AG09309 (cell line): ENCODE measurements at regions not wholly inside any gene's neighbourhood (a gene's known extent, or its start where the extent isn't known, plus 50 kb on each side); places are given as distances from the start of the nearest gene placed in this dataset.
"Not testable (repeated sequence)": the region's sequence is repeated elsewhere in the genome, so short reads cannot be mapped to it uniquely, and the experiment has no call there.

Source experiments
- DNase-seq: peaks from one replicate; pipeline ENCODE4 v3.0.0-alpha.2; 2010; ENCODE audit warnings: low read depth
- H3K4me3 ChIP-seq: 2 replicates; pipeline ENCODE4 v1.5.1; 2011; ENCODE audit warnings: mild to moderate bottlenecking, low read depth, low read length, moderate library complexity; ENCODE audit not compliant: control insufficient read depth
- TF ChIP-seq, protein P1 (sequence below): IDR thresholded peaks from 2 replicates; pipeline ENCODE4 v1.5.1; 2011; ENCODE audit warnings: mild to moderate bottlenecking, low read depth, low read length, inconsistent platforms; ENCODE audit not compliant: insufficient read depth, control insufficient read depth; ENCODE audit errors: missing control alignments

DNA sequence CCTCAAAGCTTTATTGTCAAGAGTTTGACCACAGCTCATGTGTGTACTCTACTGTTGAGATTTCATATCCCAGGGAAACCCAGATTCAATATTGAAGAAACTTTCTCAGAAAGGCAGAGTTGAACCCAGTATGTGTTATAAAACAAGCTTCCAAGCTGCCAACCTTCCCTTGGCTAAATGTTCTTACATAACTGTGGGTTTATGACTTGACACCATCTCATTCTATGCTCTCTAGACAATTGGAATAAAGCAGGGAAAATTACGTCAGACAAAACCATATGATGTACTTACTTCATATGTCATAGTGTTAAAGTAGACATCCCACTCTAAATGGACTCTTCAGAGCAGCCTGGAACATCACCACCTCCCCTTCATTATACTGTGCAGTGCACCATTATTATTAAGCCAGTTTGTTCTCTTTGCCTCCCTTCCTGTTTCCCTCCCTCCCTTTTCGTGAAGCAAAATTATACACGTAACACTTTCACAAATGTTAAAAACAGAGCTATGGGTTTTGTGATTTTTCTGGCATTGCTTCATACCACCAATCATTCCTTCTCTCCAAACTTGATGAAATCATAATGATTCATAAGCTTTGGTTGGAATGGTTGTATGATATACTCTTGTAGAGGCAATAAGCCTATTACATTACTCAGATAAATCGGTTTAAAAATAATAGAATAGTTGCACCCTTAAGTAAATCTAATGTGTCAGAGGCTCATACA is 507.2 kb downstream of the LTN1 start:
- TF ChIP-seq, protein P1, sequence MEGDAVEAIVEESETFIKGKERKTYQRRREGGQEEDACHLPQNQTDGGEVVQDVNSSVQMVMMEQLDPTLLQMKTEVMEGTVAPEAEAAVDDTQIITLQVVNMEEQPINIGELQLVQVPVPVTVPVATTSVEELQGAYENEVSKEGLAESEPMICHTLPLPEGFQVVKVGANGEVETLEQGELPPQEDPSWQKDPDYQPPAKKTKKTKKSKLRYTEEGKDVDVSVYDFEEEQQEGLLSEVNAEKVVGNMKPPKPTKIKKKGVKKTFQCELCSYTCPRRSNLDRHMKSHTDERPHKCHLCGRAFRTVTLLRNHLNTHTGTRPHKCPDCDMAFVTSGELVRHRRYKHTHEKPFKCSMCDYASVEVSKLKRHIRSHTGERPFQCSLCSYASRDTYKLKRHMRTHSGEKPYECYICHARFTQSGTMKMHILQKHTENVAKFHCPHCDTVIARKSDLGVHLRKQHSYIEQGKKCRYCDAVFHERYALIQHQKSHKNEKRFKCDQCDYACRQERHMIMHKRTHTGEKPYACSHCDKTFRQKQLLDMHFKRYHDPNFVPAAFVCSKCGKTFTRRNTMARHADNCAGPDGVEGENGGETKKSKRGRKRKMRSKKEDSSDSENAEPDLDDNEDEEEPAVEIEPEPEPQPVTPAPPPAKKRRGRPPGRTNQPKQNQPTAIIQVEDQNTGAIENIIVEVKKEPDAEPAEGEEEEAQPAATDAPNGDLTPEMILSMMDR = no peak
- H3K4me3 ChIP-seq = no peak overlapping the region
- DNase-seq = peak; percentile 68

DNA sequence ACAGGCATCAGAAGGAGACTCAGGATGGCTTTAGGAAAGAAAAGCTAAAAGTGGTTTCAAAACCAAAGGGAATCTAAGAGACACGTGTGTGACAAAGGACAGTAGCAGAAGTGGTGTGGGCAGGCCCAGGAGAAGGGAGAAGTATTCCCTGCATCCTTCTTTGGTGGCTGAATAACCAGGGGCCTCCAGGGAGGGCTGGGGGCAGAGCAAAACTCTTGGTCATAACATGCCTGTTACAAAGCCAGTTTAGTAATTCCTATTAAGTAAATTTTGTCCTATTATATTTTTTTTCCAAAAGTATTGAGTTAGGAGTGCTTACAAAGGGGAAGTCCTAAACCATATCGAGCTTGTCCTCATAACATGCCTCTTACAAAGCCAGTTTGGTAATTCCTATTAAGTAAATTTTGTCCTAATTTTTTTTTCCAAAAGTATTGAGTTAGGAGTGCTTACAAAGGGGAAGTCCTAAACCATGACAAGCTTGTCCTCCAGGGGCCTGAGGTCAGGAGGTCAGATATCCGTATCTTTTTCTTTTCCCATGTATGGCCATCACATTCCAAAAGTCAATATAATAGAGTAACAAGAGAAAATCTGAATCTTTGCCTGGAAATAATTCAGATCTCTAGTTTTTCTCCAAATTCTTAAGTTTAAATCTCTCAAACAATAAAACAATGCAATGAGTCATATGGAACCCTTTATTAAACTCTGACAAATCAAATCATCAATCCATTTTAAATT is 509.2 kb downstream of the LTN1 start:
- TF ChIP-seq, protein P1 = no peak
- no peak overlapping the region for H3K4me3 ChIP-seq
- DNase-seq = no peak

DNA sequence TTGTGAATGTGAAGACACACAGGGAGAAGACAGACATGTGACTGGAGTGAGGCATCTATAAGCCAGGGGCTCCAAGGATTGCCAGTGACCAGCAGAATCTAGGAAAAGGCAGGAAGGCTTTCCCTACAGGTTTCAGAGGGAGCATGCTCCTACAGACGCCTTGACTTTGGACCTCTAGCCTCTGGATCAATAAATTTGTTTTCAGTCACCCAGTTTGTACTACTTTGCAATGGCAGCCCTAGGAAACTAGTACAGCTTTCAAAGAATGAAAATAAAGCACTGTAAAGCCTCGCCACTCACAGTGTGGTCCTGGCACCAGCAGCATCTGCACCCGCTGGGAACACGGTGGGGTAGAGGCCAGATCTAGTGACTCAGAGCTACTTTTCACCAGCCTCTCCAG is 510.0 kb downstream of the LTN1 start:
- no peak for DNase-seq
- no peak overlapping the region for H3K4me3 ChIP-seq
- TF ChIP-seq, protein P1 = no peak

DNA sequence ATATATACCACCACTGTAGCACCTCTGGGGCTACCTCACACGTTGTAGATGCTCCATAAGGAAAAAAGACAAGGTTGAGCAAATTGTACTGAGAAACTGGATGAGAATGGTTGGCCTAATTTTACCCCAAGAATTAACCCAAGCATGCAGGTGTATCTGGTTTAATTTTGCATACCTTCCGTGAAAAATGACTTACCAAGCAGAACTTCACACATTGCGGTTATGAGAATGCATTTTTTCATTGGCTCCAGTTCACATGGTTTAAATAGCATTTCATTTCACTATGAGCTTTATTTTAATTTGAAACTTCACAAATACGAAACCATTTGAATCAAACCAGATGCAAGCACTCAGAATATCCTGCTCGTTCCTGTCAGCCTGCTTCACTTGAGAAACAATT is 512.2 kb downstream of the LTN1 start:
- H3K4me3 ChIP-seq = no peak overlapping the region
- TF ChIP-seq, protein P1 = no peak
- DNase-seq = no peak

DNA sequence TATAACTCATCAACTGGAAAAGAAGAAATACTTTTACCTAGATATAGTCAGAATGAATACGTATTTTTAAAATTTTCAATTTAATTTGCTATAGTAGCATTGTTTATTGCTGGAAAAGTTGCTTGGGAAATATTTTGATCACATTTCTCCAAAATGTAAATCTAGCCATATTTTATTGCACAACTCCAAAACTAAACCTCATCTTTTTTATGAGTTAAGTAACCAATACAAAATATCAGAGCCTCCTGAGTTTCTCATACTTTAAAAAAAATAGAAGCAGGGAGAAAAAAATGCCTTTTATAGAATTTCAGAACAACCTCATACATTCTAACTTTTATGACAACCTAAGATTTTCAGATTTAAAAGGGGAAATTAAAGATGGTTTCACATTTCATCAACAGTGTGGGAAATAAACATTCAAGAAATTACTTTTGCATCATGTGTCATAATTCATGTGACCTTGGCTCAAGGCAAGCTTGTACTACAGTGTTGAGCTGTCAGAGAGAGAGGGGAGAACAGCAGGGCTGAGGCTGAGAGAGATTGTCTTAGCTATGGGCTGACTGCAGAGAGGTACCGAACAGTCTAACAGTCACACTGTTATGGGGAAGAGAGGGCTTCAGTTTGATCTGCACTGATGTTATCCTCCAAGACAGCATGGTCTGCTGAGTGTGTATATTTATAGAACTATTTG is 519.0 kb downstream of the LTN1 start:
- DNase-seq = peak; percentile 38
- no peak overlapping the region for H3K4me3 ChIP-seq
- TF ChIP-seq, protein P1 = no peak

DNA sequence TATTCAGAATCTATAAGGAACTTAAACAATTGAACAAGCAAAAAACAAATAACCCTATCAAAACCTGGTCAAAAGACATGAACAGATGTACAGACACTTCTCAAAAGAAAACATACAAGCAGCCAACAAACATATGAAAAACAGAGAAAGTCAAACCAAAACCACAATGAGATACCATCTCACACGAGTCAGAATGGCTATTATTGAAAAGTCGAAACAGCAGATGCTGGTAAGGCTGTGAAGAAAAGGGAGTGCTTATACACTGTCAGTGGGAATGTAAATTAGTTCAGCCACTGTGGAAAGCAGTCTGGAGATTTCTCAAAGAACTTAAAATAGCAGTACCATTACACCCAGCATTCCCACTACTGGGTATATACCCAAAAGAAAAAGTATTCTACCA is 520.1 kb downstream of the LTN1 start:
- DNase-seq = not testable (repeated sequence)

DNA sequence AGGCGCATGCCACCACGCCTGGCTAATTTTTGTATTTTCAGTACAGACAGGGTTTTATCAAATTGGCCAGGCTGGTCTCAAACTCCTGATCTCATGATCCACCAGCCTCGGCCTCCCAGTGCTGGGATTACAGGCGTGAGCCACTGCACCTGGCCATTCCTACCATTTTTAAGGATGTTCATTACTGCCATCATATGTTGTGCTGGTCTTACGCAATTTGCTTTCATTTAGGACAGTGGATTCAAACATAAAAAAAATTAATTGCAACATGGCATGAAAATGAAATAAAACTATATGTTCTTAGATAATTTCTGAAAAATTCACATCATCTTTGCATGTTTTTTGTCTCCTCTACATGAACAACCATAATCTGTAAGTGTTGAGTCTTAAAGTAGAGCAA is 527.7 kb downstream of the LTN1 start:
- DNase-seq = no peak
- TF ChIP-seq, protein P1 = no peak
- no peak overlapping the region for H3K4me3 ChIP-seq

More for the DNA sequence above, 520.1 kb downstream of the LTN1 start:
- H3K4me3 ChIP-seq = not testable (repeated sequence)
